SK-N-SH (cell line): ENCODE measurements at regions not wholly inside any gene's neighbourhood (a gene's known extent, or its start where the extent isn't known, plus 50 kb on each side); places are given as distances from the start of the nearest gene placed in this dataset.
"Not testable (repeated sequence)": the region's sequence is repeated elsewhere in the genome, so short reads cannot be mapped to it uniquely, and the experiment has no call there.

ENCODE experiments used
- CTCF ChIA-PET: fragments of 300-600, 350-600 bp; formaldehyde crosslinking; extraction: SDS; loops from one replicate; lab custom pipeline; 2021; lab: Yijun Ruan, JAX
- POLR2A ChIA-PET: fragments of 350-600 bp; sonication (Branson Sonifier 250); formaldehyde crosslinking; extraction: SDS; loops from one replicate; lab custom pipeline; 2020; ENCODE audit warnings: antibody characterized with exemption, inconsistent platforms; lab: Yijun Ruan, JAX
- DNase-seq: peaks from one replicate; pipeline ENCODE4 v3.0.0; 2012
- H2AFZ ChIP-seq: fragments of 200-600 bp; sonication (generic); 2 replicates; pipeline ENCODE4 v1.8.1; 2016; ENCODE audit warnings: antibody characterized with exemption, mild to moderate bottlenecking, low read depth
- H3F3A ChIP-seq: fragments of 200-600 bp; sonication (generic); replicated peaks from 2 replicates; pipeline ENCODE3; 2016; ENCODE audit warnings: antibody characterized with exemption, mild to moderate bottlenecking; ENCODE audit not compliant: insufficient read depth
- H3K27ac ChIP-seq, 2 experiments: fragments of 200-500 bp in 1 of 2; fragments of 200-600 bp in 1 of 2; sonication (Bioruptor generic) in 1 of 2; sonication (generic), shearing (Covaris generic) in 1 of 2; 2 replicates each; pipeline versions ENCODE4 v1.5.1 to v1.6.1; 2014 to 2016; ENCODE audit warnings: low read depth in 2 of 2, inconsistent platforms in 1 of 2, low read length in 1 of 2, mild to moderate bottlenecking in 1 of 2, mixed read lengths in 1 of 2
- H3K27me3 ChIP-seq: fragments of 200-600 bp; sonication (generic), shearing (Covaris generic); 2 replicates; pipeline ENCODE4 v1.6.1; 2016; ENCODE audit warnings: mixed run types; ENCODE audit not compliant: insufficient read depth
- H3K36me3 ChIP-seq, 2 experiments: fragments of 200-500 bp in 1 of 2; fragments of 200-600 bp in 1 of 2; sonication (Bioruptor generic) in 1 of 2; sonication (generic) in 1 of 2; replicated peaks in 1 of 2; 2 replicates each; pipeline versions ENCODE3 to v1.5.1; 2014 to 2016; ENCODE audit warnings: low read length in 1 of 2, mild to moderate bottlenecking in 1 of 2; ENCODE audit not compliant: insufficient read depth in 2 of 2, control insufficient read depth in 1 of 2
- H3K4me1 ChIP-seq, 2 experiments: fragments of 200-500 bp in 1 of 2; fragments of 200-600 bp in 1 of 2; sonication (Bioruptor generic) in 1 of 2; sonication (generic), shearing (Covaris generic) in 1 of 2; 2 replicates each; pipeline versions ENCODE4 v1.5.1 to v1.6.1; 2014 to 2016; ENCODE audit warnings: low read depth in 1 of 2, low read length in 1 of 2, mixed run types in 1 of 2; ENCODE audit not compliant: insufficient read depth in 2 of 2, control insufficient read depth in 1 of 2
- H3K4me2 ChIP-seq: fragments of 200-600 bp; sonication (generic), shearing (Covaris generic); 2 replicates; pipeline ENCODE4 v1.6.1; 2017; ENCODE audit warnings: mixed run types
- H3K4me3 ChIP-seq, 2 experiments: fragments of 200-500 bp in 1 of 2; fragments of 200-600 bp in 1 of 2; sonication (Bioruptor generic) in 1 of 2; sonication (generic), shearing (Covaris generic) in 1 of 2; 2 replicates each; pipeline versions ENCODE4 v1.5.1 to v1.8.1; 2014 to 2016; ENCODE audit warnings: low read depth in 2 of 2, inconsistent platforms in 1 of 2, low read length in 1 of 2, mild to moderate bottlenecking in 1 of 2, mixed read lengths in 1 of 2, moderate library complexity in 1 of 2
- H3K79me2 ChIP-seq: fragments of 200-600 bp; sonication (generic); 2 replicates; pipeline ENCODE4 v1.8.1; 2017; ENCODE audit warnings: mild to moderate bottlenecking; ENCODE audit not compliant: insufficient read depth
- H3K9ac ChIP-seq: fragments of 200-600 bp; sonication (generic); 2 replicates; pipeline ENCODE4 v1.6.1; 2017; ENCODE audit warnings: mixed run types
- H3K9me2 ChIP-seq: fragments of 200-600 bp; sonication (generic); 2 replicates; pipeline ENCODE4 v1.6.1; 2017; ENCODE audit warnings: mixed run types
- H3K9me3 ChIP-seq: fragments of 200-600 bp; sonication (generic); 2 replicates; pipeline ENCODE4 v1.6.1; 2017; ENCODE audit warnings: mixed run types, mild to moderate bottlenecking, moderate library complexity
- H4K20me1 ChIP-seq: fragments of 200-600 bp; sonication (generic); 2 replicates; pipeline ENCODE4 v1.6.1; 2017; ENCODE audit warnings: mild to moderate bottlenecking, mixed run types; ENCODE audit not compliant: insufficient read depth
- CHD2 ChIP-seq: fragments of 150-350 bp; IDR thresholded peaks from 2 replicates; pipeline ENCODE4 v1.6.1; 2018; ENCODE audit warnings: low read length; ENCODE audit not compliant: partially characterized antibody
- ELF1 ChIP-seq: IDR thresholded peaks from 2 replicates; pipeline ENCODE4 v1.4.0; 2012
- EZH2phosphoT487 ChIP-seq: fragments of 200-600 bp; sonication (generic); IDR thresholded peaks from 2 replicates; pipeline ENCODE4 v1.6.1; 2017; ENCODE audit warnings: low read depth, mixed run types, mild to moderate bottlenecking, antibody characterized with exemption, moderate library complexity, borderline replicate concordance
- GATA2 ChIP-seq: sonication (generic); formaldehyde crosslinking; IDR thresholded peaks from 2 replicates; pipeline ENCODE4 v1.5.0; 2020; ENCODE audit warnings: mild to moderate bottlenecking, missing genetic modification reagents
- IRF3 ChIP-seq: fragments of 150-350 bp; IDR thresholded peaks from 2 replicates; pipeline ENCODE4 v1.6.1; 2016; ENCODE audit warnings: mild to moderate bottlenecking, low read depth, low read length
- MAX ChIP-seq: IDR thresholded peaks from 2 replicates; pipeline ENCODE4 v1.4.0; 2012; ENCODE audit warnings: low read depth
- NFIC ChIP-seq: IDR thresholded peaks from 2 replicates; pipeline ENCODE4 v1.4.0; 2012; ENCODE audit warnings: borderline replicate concordance
- NRF1 ChIP-seq: IDR thresholded peaks from 2 replicates; pipeline ENCODE4 v1.6.1; 2012; ENCODE audit warnings: low read depth, mild to moderate bottlenecking, low read length
- RAD21 ChIP-seq: IDR thresholded peaks from 2 replicates; pipeline ENCODE4 v1.6.1; 2012; ENCODE audit warnings: mild to moderate bottlenecking, low read length
- REST ChIP-seq: IDR thresholded peaks from 2 replicates; pipeline ENCODE4 v1.6.1; 2012; ENCODE audit warnings: mild to moderate bottlenecking, low read depth, low read length, moderate library complexity
- RFX5 ChIP-seq: IDR thresholded peaks from 2 replicates; pipeline ENCODE4 v1.6.1; 2012; ENCODE audit warnings: mild to moderate bottlenecking, improper control_type of control experiment, low read length
- RXRA ChIP-seq: IDR thresholded peaks from 2 replicates; pipeline ENCODE4 v1.4.0; 2012; ENCODE audit warnings: low read depth, mild to moderate bottlenecking, borderline replicate concordance
- SIN3A ChIP-seq: IDR thresholded peaks from 2 replicates; pipeline ENCODE4 v1.6.1; 2012; ENCODE audit warnings: low read depth, mild to moderate bottlenecking, low read length, moderate library complexity, borderline replicate concordance
- SMC3 ChIP-seq: IDR thresholded peaks from 2 replicates; pipeline ENCODE4 v1.6.1; 2012; ENCODE audit warnings: low read depth, low read length, improper control_type of control experiment
- TAF1 ChIP-seq: IDR thresholded peaks from 2 replicates; pipeline ENCODE4 v1.6.1; 2012; ENCODE audit warnings: low read depth, mild to moderate bottlenecking, low read length, moderate library complexity, borderline replicate concordance
- TEAD4 ChIP-seq: IDR thresholded peaks from 2 replicates; pipeline ENCODE4 v1.4.0; 2012; ENCODE audit warnings: mild to moderate bottlenecking, borderline replicate concordance; ENCODE audit not compliant: insufficient read depth
- USF1 ChIP-seq: IDR thresholded peaks from 2 replicates; pipeline ENCODE4 v1.4.0; 2012; ENCODE audit warnings: low read depth, borderline replicate concordance
- YY1 ChIP-seq: IDR thresholded peaks from 2 replicates; pipeline ENCODE4 v1.4.0; 2012; ENCODE audit warnings: low read depth, mild to moderate bottlenecking
- WGBS: methylation state at CpG from one replicate; pipeline ENCODE4 v1.1.6; 2017; ENCODE audit warnings: low lambda C conversion rate; 5-methylcytosine and 5-hydroxymethylcytosine counted together

GRCh38 chr6:67687396-67687795, 947.7 kb upstream of the ADGRB3 start:
- Histone ChIP-seq H3F3A (no peaks in the 10 kb centered on the region), H3K4me2 (no peak overlapping the region), H3K36me3 (no peaks in the 10 kb centered on the region), H3K4me1 (no peaks in the 10 kb centered on the region), H4K20me1 (no peaks in the 10 kb centered on the region), H3K9me2 (no peaks in the 10 kb centered on the region), H3K4me3 (no peak overlapping the region), H2AFZ (no peak overlapping the region), H3K27ac (no peak overlapping the region), H3K9ac (no peak overlapping the region), H3K9me3 (no peaks in the 10 kb centered on the region), H3K79me2 (no peaks in the 10 kb centered on the region), H3K27me3 (no peaks in the 10 kb centered on the region)
- TF ChIP-seq TAF1, result no peak
- no peak for DNase-seq
- ChIA-PET CTCF (interaction anchor here (0.5 to 0.9 kb wide), 3 partner anchors 29 to 233 kb away, joined by 3 to 4 read pairs (median 3); no protein-coding TSS in a partner anchor), POLR2A (no interaction called here)
- 44% methylated on average over 7 of the region's 7 CpGs for WGBS

- POLR2A ChIA-PET, H3K9me3 ChIP-seq, H3K4me3 ChIP-seq, H3K27me3 ChIP-seq, H3K79me2 ChIP-seq, H3K9ac ChIP-seq, H2AFZ ChIP-seq, H3F3A ChIP-seq, DNase-seq, H3K36me3 ChIP-seq, H3K4me2 ChIP-seq, H3K27ac ChIP-seq, H3K4me1 ChIP-seq, CTCF ChIA-PET, H3K9me2 ChIP-seq, H4K20me1 ChIP-seq: not testable (repeated sequence)
- 52% methylated on average over 1 of the region's 1 CpG for WGBS
These were observed 948.9 kb upstream of the ADGRB3 start for GRCh38 chr6:67686225-67686624.

- no peaks in the 10 kb centered on the region for H3K79me2 ChIP-seq
- no peaks in the 10 kb centered on the region for H3K9me3 ChIP-seq
- no peaks in the 10 kb centered on the region for H3K27me3 ChIP-seq
- ChIA-PET CTCF (no interaction called here), POLR2A (no interaction called here)
- no peak overlapping the region for H3K4me3 ChIP-seq
- no peak overlapping the region for H3K4me2 ChIP-seq
- H2AFZ ChIP-seq, result no peak overlapping the region
- H4K20me1 ChIP-seq, result no peaks in the 10 kb centered on the region
- WGBS, result 38% methylated on average over 1 of the region's 1 CpG
- no peaks in the 10 kb centered on the region for H3K9me2 ChIP-seq
- no peaks in the 10 kb centered on the region for H3K4me1 ChIP-seq
- no peak for DNase-seq
- H3F3A ChIP-seq, result no peaks in the 10 kb centered on the region
- no peak overlapping the region for H3K9ac ChIP-seq
- no peak overlapping the region for H3K27ac ChIP-seq
- H3K36me3 ChIP-seq, result no peaks in the 10 kb centered on the region
- no peak for TF ChIP-seq TAF1
- TF ChIP-seq RFX5, result no peak
- TF ChIP-seq ELF1, result no peak
- TF ChIP-seq USF1, result no peak
- TF ChIP-seq RAD21, result no peak
- TF ChIP-seq NFIC, result no peak
- no peak for TF ChIP-seq TEAD4
- no peak for TF ChIP-seq NRF1
- TF ChIP-seq IRF3, result no peak
- TF ChIP-seq CHD2, result no peak
- no peak for TF ChIP-seq EZH2phosphoT487
- TF ChIP-seq REST, result no peak
- no peak for TF ChIP-seq GATA2
- TF ChIP-seq RXRA, result no peak
- TF ChIP-seq SIN3A, result no peak
- TF ChIP-seq MAX, result no peak
- no peak for TF ChIP-seq SMC3
- TF ChIP-seq YY1, result no peak
These were observed 951.1 kb upstream of the ADGRB3 start for GRCh38 chr6:67683960-67684359.
